K562 (cell line): ENCODE measurements at regions not wholly inside any gene's neighbourhood (a gene's known extent, or its start where the extent isn't known, plus 50 kb on each side); places are given as distances from the start of the nearest gene placed in this dataset.

ENCODE experiments used
- ATAC-seq: fragments of 200-7000 bp; cut with Tn5 transposase; 3 replicates; pipeline ENCODE4 v1.9.1; 2020; ENCODE audit warnings: moderate library complexity
- BruUV-seq: library from RNA; stranded (reverse); fragments of 400-500 nt; replicated peaks from 2 replicates; lab custom pipeline; 2021; lab: Mats Ljungman, UMichigan
- CTCF ChIA-PET: fragments of 300-600 bp; formaldehyde crosslinking; extraction: SDS; loops from one replicate; lab custom pipeline; 2021; ENCODE audit warnings: low intra/inter-chr PET ratio; lab: Yijun Ruan, JAX
- POLR2A ChIA-PET: fragments of 300-600, 350-650 bp; sonication (Branson Sonifier 250); formaldehyde crosslinking; extraction: SDS; loops from one replicate; lab custom pipeline; 2021; ENCODE audit warnings: antibody characterized with exemption, inconsistent platforms; lab: Yijun Ruan, JAX
- DNase-seq, 4 experiments: peaks; one replicate each; pipeline versions ENCODE4 v3.0.0 to v3.0.0-alpha.2; 2011 to 2018; ENCODE audit warnings: low spot score in 3 of 4, mixed read lengths in 3 of 4; ENCODE audit errors: extremely low read depth in 1 of 4
- FAIRE-seq: peaks from 2 replicates; lab custom pipeline; 2011; peaks lifted over from hg19 to GRCh38; lab: Jason Lieb, UNC
- H2AFZ ChIP-seq: 2 replicates; pipeline ENCODE4 v1.6.0; 2011; ENCODE audit warnings: low read depth, low read length, control low read depth, inconsistent platforms
- H3K27ac ChIP-seq: fragments of 200-600 bp; 3 replicates; pipeline ENCODE4 v1.8.0; 2011; ENCODE audit warnings: low read depth, mild to moderate bottlenecking, control low read depth, inconsistent platforms, low read length, moderate library complexity, mixed read lengths; ENCODE audit errors: extremely low read depth
- H3K27me3 ChIP-seq, 2 experiments: fragments of 300-600 bp in 1 of 2; 2 replicates in 1 of 2; 3 replicates in 1 of 2; pipeline versions ENCODE4 v1.6.0 to v1.8.0; 2011; ENCODE audit warnings: inconsistent platforms in 2 of 2, low read length in 2 of 2, mild to moderate bottlenecking in 1 of 2, mixed read lengths in 1 of 2, moderate library complexity in 1 of 2; ENCODE audit not compliant: control insufficient read depth in 2 of 2, insufficient read depth in 2 of 2
- H3K36me3 ChIP-seq: fragments of 300-600 bp; 3 replicates; pipeline ENCODE4 v1.8.0; 2011; ENCODE audit warnings: mild to moderate bottlenecking, low read length, inconsistent platforms; ENCODE audit not compliant: control insufficient read depth, insufficient read depth
- H3K4me1 ChIP-seq, 2 experiments: fragments of 200-600 bp in 1 of 2; replicated peaks in 1 of 2; 2 replicates in 1 of 2; 3 replicates in 1 of 2; pipeline versions ENCODE4 v1.5.1 to v1.8.0; 2011; ENCODE audit warnings: inconsistent platforms in 2 of 2, low read length in 2 of 2, mild to moderate bottlenecking in 1 of 2, mixed read lengths in 1 of 2, moderate library complexity in 1 of 2; ENCODE audit not compliant: control insufficient read depth in 2 of 2, insufficient read depth in 2 of 2
- H3K4me2 ChIP-seq: 2 replicates; pipeline ENCODE4 v1.6.1; 2011; ENCODE audit warnings: low read length, control low read depth, inconsistent platforms, mixed read lengths; ENCODE audit not compliant: insufficient read depth
- H3K4me3 ChIP-seq: fragments of 200-600 bp; sonication (generic), shearing (Covaris generic); 2 replicates; pipeline ENCODE4 v1.5.1; 2016; ENCODE audit warnings: control low read depth, inconsistent platforms
- H3K79me2 ChIP-seq: fragments of 200-600 bp; 3 replicates; pipeline ENCODE4 v1.8.0; 2011; ENCODE audit warnings: low read length, inconsistent platforms; ENCODE audit not compliant: control insufficient read depth, insufficient read depth
- H3K9ac ChIP-seq, 2 experiments: 2 replicates each; pipeline versions ENCODE4 v1.6.0 to v1.6.1; 2011; ENCODE audit warnings: low read depth in 2 of 2, low read length in 2 of 2, control low read depth in 1 of 2, inconsistent platforms in 1 of 2, mild to moderate bottlenecking in 1 of 2, mixed read lengths in 1 of 2; ENCODE audit not compliant: insufficient read depth in 1 of 2
- H3K9me1 ChIP-seq: one replicate; pipeline ENCODE4 v1.6.0; 2011; ENCODE audit warnings: inconsistent platforms, mild to moderate bottlenecking, low read length, moderate library complexity; ENCODE audit not compliant: control insufficient read depth, insufficient read depth
- H3K9me3 ChIP-seq: replicated peaks from 2 replicates; pipeline ENCODE4 v1.5.1; 2011; ENCODE audit warnings: low read depth, low read length, inconsistent platforms; ENCODE audit not compliant: control insufficient read depth, insufficient read depth
- H4K20me1 ChIP-seq: replicated peaks from 2 replicates; pipeline ENCODE4 v1.6.1; 2011; ENCODE audit warnings: low read length, inconsistent platforms, mixed read lengths; ENCODE audit not compliant: control insufficient read depth, insufficient read depth
- AFF1 ChIP-seq, 2 experiments: fragments of 450-650 bp; IDR thresholded peaks; 2 replicates each; pipeline ENCODE4 v1.6.1; 2018; ENCODE audit warnings: mild to moderate bottlenecking in 2 of 2, low read depth in 1 of 2; ENCODE audit not compliant: partially characterized antibody in 2 of 2
- ATF7 ChIP-seq: fragments of 450-650 bp; IDR thresholded peaks from 2 replicates; pipeline ENCODE4 v1.7.1; 2014; ENCODE audit warnings: mild to moderate bottlenecking, moderate library complexity
- ZSCAN32 ChIP-seq: fragments of 450-650 bp; formaldehyde crosslinking; IDR thresholded peaks from 2 replicates; pipeline ENCODE4 v1.4.0; 2020; ENCODE audit warnings: mild to moderate bottlenecking, moderate library complexity
- WGBS: fragments of 100-300 bp; shearing (Covaris generic); methylation state at CpG from one replicate; pipeline ENCODE4 v1.1.6; 2016; ENCODE audit warnings: low coverage, mixed read lengths; ENCODE audit not compliant: insufficient coverage; ENCODE audit errors: missing lambda C conversion rate; 5-methylcytosine and 5-hydroxymethylcytosine counted together
- in situ Hi-C: fragments of 300-500 bp; cut with MboI; formaldehyde crosslinking; loops from 4 replicates; pipeline ENCODE4 v1.15.0; 2018; ENCODE audit warnings: inconsistent platforms, mixed read lengths
- intact Hi-C: fragments of 100-400 bp; cut with micrococcal nuclease; formaldehyde crosslinking; loops from 2 replicates; pipeline ENCODE4 v1.14.2; 2022
- TF ChIP-seq, protein P1 (sequence below), 2 experiments: fragments of 450-650 bp in 1 of 2; sonication (generic) in 1 of 2; formaldehyde crosslinking in 1 of 2; IDR thresholded peaks in 1 of 2; conservative IDR thresholded peaks in 1 of 2; 2 replicates each; pipeline versions ENCODE4 v1.6.1 to v1.8.1; 2016 to 2023; ENCODE audit warnings: mild to moderate bottlenecking in 2 of 2, moderate library complexity in 2 of 2, inconsistent platforms in 1 of 2, missing genetic modification reagents in 1 of 2

DNA sequence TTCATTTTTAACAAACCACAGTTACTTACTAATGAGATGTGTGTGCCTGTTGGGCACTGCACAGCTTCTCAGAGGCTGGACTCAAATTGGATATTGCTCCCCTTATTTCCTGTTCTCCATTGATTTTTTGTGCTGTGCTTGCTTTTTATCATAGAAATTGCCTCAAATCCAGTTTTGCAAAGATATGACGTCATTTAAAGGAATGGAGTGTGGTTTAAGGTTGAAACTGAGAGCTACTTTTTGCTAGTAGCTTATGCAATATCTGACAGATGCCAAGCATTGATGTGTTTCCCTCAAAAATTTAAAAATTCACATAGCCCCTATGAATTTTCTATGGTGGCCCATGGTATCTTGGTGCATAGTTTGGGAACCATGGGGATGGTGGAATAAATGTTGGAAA lies 67.7 kb upstream of the ROPN1 start:
- ChIA-PET CTCF (no interaction called here), POLR2A (interaction anchor here (1.3 kb wide), 1 partner anchor 9 kb away, joined by 5 read pairs; no protein-coding TSS in a partner anchor)
- H3K9me1 ChIP-seq = no peaks in the 10 kb centered on the region
- peak; percentile 69 for TF ChIP-seq ATF7
- TF ChIP-seq, protein P1, sequence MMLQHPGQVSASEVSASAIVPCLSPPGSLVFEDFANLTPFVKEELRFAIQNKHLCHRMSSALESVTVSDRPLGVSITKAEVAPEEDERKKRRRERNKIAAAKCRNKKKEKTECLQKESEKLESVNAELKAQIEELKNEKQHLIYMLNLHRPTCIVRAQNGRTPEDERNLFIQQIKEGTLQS (IDR thresholded peaks at IDR 0.05) = peak; percentile 53
- TF ChIP-seq, protein P1 (CRISPR knock-in tag; conservative IDR thresholded peaks at IDR 0.05) = no peak
- no peak for TF ChIP-seq AFF1 (IDR thresholded peaks at IDR 0.05; ENCODE audit: low read depth in 1 of 2, partially characterized antibody in 2 of 2)
- TF ChIP-seq ZSCAN32 (CRISPR knock-in tag) = no peak
- no peak overlapping the region for H3K4me3 ChIP-seq
- no peak overlapping the region for H2AFZ ChIP-seq
- FAIRE-seq = no peak
- no peak overlapping the region for H3K4me2 ChIP-seq
- H4K20me1 ChIP-seq = no peaks in the 10 kb centered on the region
- in situ Hi-C loops (no loop called here), intact Hi-C loops (no loop called here)
- H3K27ac ChIP-seq = no peak overlapping the region
- no peaks in the 10 kb centered on the region for H3K27me3 ChIP-seq
- H3K9ac ChIP-seq = no peak overlapping the region
- ATAC-seq = no peak
- H3K9me3 ChIP-seq = no peaks in the 10 kb centered on the region
- 0% methylated on average over 1 of the region's 1 CpG for WGBS
- H3K36me3 ChIP-seq = no peaks in the 10 kb centered on the region
- DNase-seq = no peak
- no peaks in the 10 kb centered on the region for H3K79me2 ChIP-seq
- no peaks in the 10 kb centered on the region for H3K4me1 ChIP-seq
- BruUV-seq = no TSS peak
